GM19395 (cell line): ENCODE measurements at regions not wholly inside any gene's neighbourhood (a gene's known extent, or its start where the extent isn't known, plus 50 kb on each side); places are given as distances from the start of the nearest gene placed in this dataset.
"Not testable (repeated sequence)": the region's sequence is repeated elsewhere in the genome, so short reads cannot be mapped to it uniquely, and the experiment has no call there.

ENCODE experiments used
- ATAC-seq: cut with Tn5 transposase; IDR thresholded peaks from one replicate; pipeline ENCODE4 v1.9.1; 2021; ENCODE audit warnings: mild to moderate bottlenecking, moderate library complexity; ENCODE audit not compliant: unreplicated experiment

DNA sequence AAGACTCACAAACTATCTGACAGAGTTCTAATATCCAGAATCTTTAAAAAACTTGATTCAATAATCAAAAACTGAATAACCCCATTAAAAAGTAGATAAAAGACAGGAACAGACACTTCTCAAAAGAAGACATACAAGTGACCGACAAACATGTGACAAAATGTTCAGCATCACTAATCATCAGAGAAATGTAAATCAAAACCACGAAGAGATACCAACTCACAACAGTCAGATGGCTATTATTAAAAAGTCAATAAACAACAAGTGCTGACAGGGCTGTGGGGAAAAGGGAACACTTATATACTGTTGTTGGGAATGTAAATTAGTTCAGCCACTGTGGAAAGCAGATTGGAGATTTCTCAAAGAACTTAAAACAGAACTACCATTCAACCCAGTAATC is 138.1 kb upstream of the RASGEF1B start:
- no peak for ATAC-seq

- ATAC-seq, result no peak
Measured at GRCh38 chr4:81607950-81608349, 136.2 kb upstream of the RASGEF1B start.

DNA sequence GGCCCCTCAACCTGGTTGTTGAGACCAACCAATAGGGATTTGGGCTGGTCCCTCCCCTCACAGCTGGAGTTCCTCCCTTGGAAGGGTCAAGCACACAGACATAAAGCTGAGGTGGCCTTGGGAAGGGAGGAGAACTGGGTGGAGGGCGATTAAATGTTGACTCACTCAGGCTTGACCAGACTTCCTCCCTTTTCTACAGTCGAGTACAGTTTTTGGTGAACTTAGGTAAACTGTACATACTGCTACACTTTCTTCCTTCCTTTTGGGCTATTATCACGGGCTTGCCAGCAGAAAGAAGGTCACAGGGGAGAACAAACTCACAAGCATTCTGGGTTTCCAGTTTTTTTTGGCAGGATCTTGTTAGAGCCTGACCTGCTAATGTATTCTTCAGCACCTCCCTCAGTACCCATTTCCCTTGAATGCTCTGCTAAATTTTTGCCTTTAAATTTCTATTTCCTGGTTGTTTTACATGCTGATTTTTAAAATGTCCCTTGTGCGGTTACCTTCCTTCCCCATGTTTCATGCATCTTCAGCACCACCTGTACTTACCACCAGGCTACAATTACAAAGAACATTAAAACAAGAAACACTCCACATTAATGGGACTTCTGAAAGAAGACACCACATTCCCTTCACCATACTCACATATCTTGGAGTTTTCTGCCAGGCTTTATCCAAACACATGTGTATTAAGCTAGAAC is 135.2 kb upstream of the RASGEF1B start:
- ATAC-seq, result no peak

DNA sequence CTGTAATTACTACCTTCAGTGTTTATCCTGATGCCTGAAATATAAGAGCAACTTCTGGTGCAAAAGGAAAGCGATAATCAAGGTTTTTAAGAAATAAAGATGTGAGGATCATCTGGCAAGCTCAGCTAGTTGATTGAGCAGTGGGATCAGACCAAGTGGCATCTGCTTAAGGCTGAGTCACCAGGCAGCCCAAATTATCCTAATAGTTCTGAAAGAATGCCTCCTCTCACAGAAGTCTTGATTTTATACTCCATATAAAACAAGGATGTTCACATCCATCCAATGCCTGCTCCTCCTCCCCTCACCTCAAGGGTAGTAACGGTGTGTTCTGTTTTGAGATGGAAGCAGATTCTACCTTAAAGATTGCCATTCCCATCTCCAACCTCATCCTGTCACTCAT is 134.5 kb upstream of the RASGEF1B start:
- ATAC-seq, result no peak

- ATAC-seq, result no peak
Measured at GRCh38 chr4:81605271-81605670, 133.6 kb upstream of the RASGEF1B start.

GRCh38 chr4:81604683-81605218 is 133.0 kb upstream of the RASGEF1B start:
- no peak for ATAC-seq

DNA sequence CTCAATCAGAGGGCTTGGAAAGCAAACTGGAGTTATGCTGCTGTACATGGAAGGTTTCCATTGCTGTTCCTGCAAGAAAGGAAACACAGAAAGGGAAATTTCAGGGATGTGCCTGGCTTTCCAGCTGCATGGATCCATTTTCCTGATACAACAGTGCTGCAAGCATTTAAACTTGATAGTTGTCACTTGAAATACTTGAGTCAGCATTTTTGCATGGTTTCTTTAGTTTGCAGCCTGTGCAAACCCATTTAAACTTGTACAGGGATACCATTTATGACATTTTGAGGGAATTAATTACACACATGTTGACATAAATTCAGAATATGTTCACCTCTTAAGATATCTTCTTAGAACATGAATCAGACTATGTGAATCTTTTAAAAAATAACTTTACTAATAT is 131.1 kb upstream of the RASGEF1B start:
- no peak for ATAC-seq

DNA sequence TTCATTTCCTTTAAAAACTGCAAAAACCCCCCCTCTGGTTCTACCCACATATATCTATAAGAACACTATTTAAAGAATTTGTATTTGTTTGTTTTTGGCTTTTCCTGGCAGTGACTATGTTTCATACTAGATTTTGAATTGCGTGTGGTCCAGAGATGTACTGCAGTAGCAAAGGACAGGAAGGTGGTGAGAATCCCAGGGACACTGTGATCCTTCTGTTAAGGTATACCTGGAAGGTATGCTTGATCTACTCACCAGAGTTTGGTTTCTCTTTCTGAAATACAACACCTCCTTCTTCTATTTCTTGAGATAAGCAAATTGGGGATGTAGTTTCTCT is 129.6 kb upstream of the RASGEF1B start:
- ATAC-seq, result no peak

GRCh38 chr4:81600520-81601357 is 129.0 kb upstream of the RASGEF1B start:
- ATAC-seq, result no peak

- ATAC-seq, result no peak
Measured at GRCh38 chr4:81599742-81600380, 128.2 kb upstream of the RASGEF1B start.

DNA sequence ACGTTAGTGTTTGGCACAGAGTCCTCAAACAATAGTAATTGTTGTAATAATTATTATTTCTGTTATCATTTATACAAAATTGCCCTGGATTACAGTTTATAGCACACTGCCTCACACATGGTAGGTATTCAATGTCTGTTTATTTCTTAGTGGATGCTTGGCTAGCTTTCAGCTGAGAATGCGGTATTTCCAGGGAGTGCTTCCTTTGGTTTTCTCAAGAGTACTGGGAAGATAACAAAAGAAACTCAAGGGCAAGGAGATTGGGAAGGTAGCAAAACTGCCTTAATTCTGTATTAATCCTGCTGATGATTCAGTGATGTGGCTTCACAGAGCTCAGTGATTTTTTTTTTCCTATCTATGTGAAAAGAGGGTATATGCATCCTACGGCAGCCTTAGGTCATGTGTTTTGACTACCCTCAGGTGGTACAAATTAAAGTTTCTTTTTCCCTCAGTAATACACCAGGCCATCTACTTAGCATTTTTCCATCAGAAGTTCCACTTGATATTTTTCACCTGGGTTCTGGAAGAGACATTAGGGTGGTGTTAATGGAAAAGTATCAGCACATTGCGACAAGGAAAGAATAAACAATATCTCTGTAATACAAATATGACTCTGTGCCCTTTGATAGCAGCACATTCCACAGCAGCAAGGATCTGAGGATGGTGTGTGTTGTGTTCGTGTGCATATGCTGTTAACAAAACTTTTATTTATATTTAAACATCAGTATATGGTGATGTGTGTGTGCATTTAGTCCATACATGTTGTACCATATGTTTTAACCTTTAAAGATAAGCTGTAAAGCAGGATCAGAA is 124.3 kb upstream of the RASGEF1B start:
- no peak for ATAC-seq

GRCh38 chr4:81595287-81595686 is 123.6 kb upstream of the RASGEF1B start:
- no peak for ATAC-seq

GRCh38 chr4:81594490-81595159 is 122.9 kb upstream of the RASGEF1B start:
- no peak for ATAC-seq

- no peak for ATAC-seq
Measured at GRCh38 chr4:81592701-81593100, 121.0 kb upstream of the RASGEF1B start.

GRCh38 chr4:81590596-81590995 is 118.9 kb upstream of the RASGEF1B start:
- no peak for ATAC-seq

- no peak for ATAC-seq
Measured at GRCh38 chr4:81589262-81589661, 117.6 kb upstream of the RASGEF1B start.

DNA sequence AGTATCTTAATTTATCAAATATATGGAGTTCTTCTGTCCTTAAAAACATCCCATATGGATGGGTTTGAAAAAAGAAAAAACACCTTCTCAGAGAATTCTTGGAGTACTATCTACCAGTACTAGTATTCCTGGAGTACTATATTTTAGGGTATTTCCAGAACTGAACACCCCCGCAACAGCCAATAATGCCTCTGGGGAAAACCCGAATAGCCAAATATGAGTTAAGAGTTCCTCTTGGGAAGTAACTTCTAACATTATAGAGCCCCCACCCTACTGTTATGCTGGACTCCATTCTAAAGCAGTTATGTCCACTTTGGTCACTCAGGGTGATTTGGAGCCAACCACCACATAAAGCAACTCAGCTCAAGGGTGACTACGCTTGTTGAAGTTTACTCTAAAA is 115.0 kb upstream of the RASGEF1B start:
- ATAC-seq, result no peak

- ATAC-seq, result not testable (repeated sequence)
Measured at GRCh38 chr4:81580994-81581374, 109.3 kb upstream of the RASGEF1B start.

DNA sequence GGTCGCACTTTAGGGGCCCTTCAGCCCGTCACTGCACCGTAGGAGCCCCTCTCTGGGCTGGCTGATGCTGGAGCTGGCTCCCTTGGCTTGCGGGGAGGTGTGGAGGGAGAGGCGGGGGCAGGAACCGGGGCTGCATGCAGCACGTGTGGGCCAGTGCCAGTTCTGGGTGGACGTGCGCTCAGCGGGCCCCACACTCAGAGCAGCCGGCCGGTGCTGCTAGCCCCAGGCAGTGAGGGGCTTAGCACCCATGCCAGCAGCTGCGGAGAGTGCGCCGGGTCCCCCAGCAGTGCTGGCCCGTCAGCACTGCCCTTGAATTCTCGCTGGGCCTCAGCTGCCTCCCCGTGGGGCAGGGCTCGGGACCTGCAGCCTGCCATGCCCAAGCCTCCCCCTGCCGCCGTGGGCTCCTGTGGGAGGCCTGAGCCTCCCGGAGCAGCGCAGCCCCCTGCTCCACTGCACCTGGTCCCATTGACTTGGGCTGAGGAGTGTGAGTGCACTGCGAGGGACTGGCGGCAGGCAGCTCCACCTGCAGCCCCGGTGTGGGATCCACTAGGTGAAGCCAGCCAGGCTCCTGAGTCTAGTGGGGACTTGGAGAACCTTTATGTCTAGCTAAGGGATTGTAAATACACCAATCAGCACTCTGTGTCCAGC is 108.8 kb upstream of the RASGEF1B start:
- ATAC-seq, result no peak

GRCh38 chr4:81577392-81577791 is 105.7 kb upstream of the RASGEF1B start:
- ATAC-seq, result no peak
